Neuronal stem cell (in vitro differentiated cells): ENCODE measurements at regions not wholly inside any gene's neighbourhood (a gene's known extent, or its start where the extent isn't known, plus 50 kb on each side); places are given as distances from the start of the nearest gene placed in this dataset.

Source experiments
- DNase-seq: peaks from one replicate; pipeline ENCODE4 v3.0.0-alpha.2; 2013; ENCODE audit warnings: low spot score
- H2AFZ ChIP-seq: one replicate; pipeline ENCODE4 v1.6.1; 2013; ENCODE audit warnings: mild to moderate bottlenecking, low read length, inconsistent platforms
- H2AK5ac ChIP-seq: 2 replicates; pipeline ENCODE4 v1.6.1; 2013; ENCODE audit warnings: low read depth, mild to moderate bottlenecking, inconsistent platforms, low read length, moderate library complexity, mixed read lengths
- H2BK120ac ChIP-seq: 2 replicates; pipeline ENCODE4 v1.6.1; 2013; ENCODE audit warnings: low read depth, mild to moderate bottlenecking, inconsistent platforms, low read length, moderate library complexity, mixed read lengths
- H2BK12ac ChIP-seq: one replicate; pipeline ENCODE4 v1.6.1; 2013; ENCODE audit warnings: low read length, inconsistent platforms
- H2BK15ac ChIP-seq: 2 replicates; pipeline ENCODE4 v1.6.1; 2013; ENCODE audit warnings: mild to moderate bottlenecking, low read length, inconsistent platforms, mixed read lengths
- H2BK5ac ChIP-seq: one replicate; pipeline ENCODE4 v1.6.1; 2013; ENCODE audit warnings: inconsistent platforms, mild to moderate bottlenecking, low read length, moderate library complexity
- H3K14ac ChIP-seq: one replicate; pipeline ENCODE4 v1.6.1; 2013; ENCODE audit warnings: low read length, inconsistent platforms
- H3K18ac ChIP-seq: 2 replicates; pipeline ENCODE4 v1.6.1; 2013; ENCODE audit warnings: low read length, inconsistent platforms
- H3K23ac ChIP-seq: 2 replicates; pipeline ENCODE4 v1.6.1; 2013; ENCODE audit warnings: low read depth, mild to moderate bottlenecking, mixed read lengths, low read length, inconsistent platforms; ENCODE audit not compliant: poor library complexity
- H3K27ac ChIP-seq: replicated peaks from 3 replicates; pipeline ENCODE4 v1.5.1; 2013; ENCODE audit warnings: low read length, inconsistent platforms
- H3K27me3 ChIP-seq, 3 experiments: 2 replicates each; pipeline ENCODE4 v1.6.1; 2013; ENCODE audit warnings: low read length in 3 of 3, mild to moderate bottlenecking in 2 of 3, inconsistent platforms in 1 of 3, low read depth in 1 of 3, mixed read lengths in 1 of 3, moderate library complexity in 1 of 3; ENCODE audit not compliant: control insufficient read depth in 3 of 3, insufficient read depth in 3 of 3
- H3K36me3 ChIP-seq, 2 donors: replicated peaks in 1 of 2; 2 replicates each; pipeline ENCODE4 v1.6.1; 2013; ENCODE audit warnings: low read length in 2 of 2; ENCODE audit not compliant: control insufficient read depth in 2 of 2, insufficient read depth in 2 of 2
- H3K4ac ChIP-seq: 2 replicates; pipeline ENCODE4 v1.6.1; 2013; ENCODE audit warnings: inconsistent platforms, mild to moderate bottlenecking, low read length, moderate library complexity
- H3K4me1 ChIP-seq, 2 donors: 1 replicate in 1 of 2; 2 replicates in 1 of 2; pipeline ENCODE4 v1.6.1; 2013; ENCODE audit warnings: low read length in 2 of 2, low read depth in 1 of 2; ENCODE audit not compliant: control insufficient read depth in 2 of 2, insufficient read depth in 1 of 2
- H3K4me2 ChIP-seq: one replicate; pipeline ENCODE4 v1.6.1; 2013; ENCODE audit warnings: mild to moderate bottlenecking, low read length, inconsistent platforms; ENCODE audit not compliant: insufficient read depth, poor library complexity, severe bottlenecking
- H3K4me3 ChIP-seq, 2 donors: 2 replicates each; pipeline ENCODE4 v1.5.1; 2013; ENCODE audit warnings: low read length in 2 of 2, mild to moderate bottlenecking in 2 of 2, inconsistent platforms in 1 of 2, moderate library complexity in 1 of 2
- H3K79me1 ChIP-seq: one replicate; pipeline ENCODE4 v1.6.1; 2013; ENCODE audit warnings: low read depth, mild to moderate bottlenecking, inconsistent platforms, low read length, moderate library complexity
- H3K9ac ChIP-seq: one replicate; pipeline ENCODE4 v1.6.1; 2013; ENCODE audit warnings: mild to moderate bottlenecking, low read depth, low read length, inconsistent platforms; ENCODE audit not compliant: poor library complexity
- H3K9me3 ChIP-seq, 2 donors: replicated peaks in 1 of 2; 2 replicates each; pipeline versions ENCODE3 to v1.6.1; 2013; ENCODE audit warnings: low read length in 2 of 2, mild to moderate bottlenecking in 2 of 2, inconsistent platforms in 1 of 2, low read depth in 1 of 2, mixed read lengths in 1 of 2, moderate library complexity in 1 of 2; ENCODE audit not compliant: control insufficient read depth in 2 of 2, insufficient read depth in 1 of 2
- H4K8ac ChIP-seq: one replicate; pipeline ENCODE4 v1.6.1; 2013; ENCODE audit warnings: low read depth, mild to moderate bottlenecking, inconsistent platforms, low read length, moderate library complexity
- H4K91ac ChIP-seq: one replicate; pipeline ENCODE4 v1.6.1; 2013; ENCODE audit warnings: low read length, low read depth, mild to moderate bottlenecking, inconsistent platforms; ENCODE audit not compliant: poor library complexity
- WGBS, 2 donors: extraction: QIAGEN DNeasy Blood & Tissue Kit; methylation state at CpG; one replicate each; pipeline ENCODE4 v1.1.7; 2013; ENCODE audit warnings: missing lambda C conversion rate in 2 of 2, mixed read lengths in 1 of 2; ENCODE audit not compliant: insufficient read length in 2 of 2, insufficient replicate concordance in 1 of 2; ENCODE audit errors: extremely low coverage in 2 of 2; 5-methylcytosine and 5-hydroxymethylcytosine counted together

DNA sequence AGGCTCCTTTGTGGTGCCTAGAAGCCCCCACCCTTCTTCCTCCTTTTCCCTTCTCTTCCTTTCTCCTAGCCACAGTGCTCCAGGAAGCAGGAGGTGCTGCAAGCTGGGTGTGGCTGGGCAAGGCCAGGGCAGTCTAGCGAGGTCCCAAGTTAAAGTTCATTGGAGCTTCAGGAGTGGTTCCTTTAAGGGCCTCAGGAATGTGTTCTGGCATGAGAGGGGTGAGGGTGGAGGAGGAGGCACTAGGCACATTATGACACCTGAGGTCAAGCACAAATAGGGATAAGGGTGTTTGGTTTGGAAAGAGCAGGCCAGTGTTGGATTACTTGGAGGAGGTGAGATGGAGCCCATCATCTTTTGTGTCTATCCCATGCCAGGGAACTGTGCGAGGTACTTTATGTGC is 258.7 kb downstream of the TLE3 start:
- Histone ChIP-seq H3K27ac (no peak overlapping the region), H3K79me1 (no peaks in the 10 kb centered on the region), H2BK5ac (no peak overlapping the region), H3K4me2 (no peak overlapping the region), H2BK12ac (no peak overlapping the region), H2AFZ (no peak overlapping the region), H4K8ac (no peak overlapping the region), H2BK120ac (no peak overlapping the region), H3K9ac (no peak overlapping the region), H3K27me3 (peaks cover 0 to 3% (median 0%) of the 10 kb centered on the region in 3 experiments), H3K23ac (no peak overlapping the region), H3K4me1 (peaks cover 0 to 8% of the 10 kb centered on the region in 2 donors), H3K9me3 (peaks cover 0 to 3% of the 10 kb centered on the region in 2 donors), H4K91ac (no peak overlapping the region), H2BK15ac (no peak overlapping the region), H3K36me3 (no peaks in the 10 kb centered on the region), H3K4me3 (no peak overlapping the region), H2AK5ac (peak overlapping the region; percentile 40), H3K14ac (no peak overlapping the region), H3K18ac (no peak overlapping the region), H3K4ac (no peak overlapping the region)
- WGBS, 2 donors, result no CpG with 5 or more reads among the region's 2 CpGs
- DNase-seq, result no peak

DNA sequence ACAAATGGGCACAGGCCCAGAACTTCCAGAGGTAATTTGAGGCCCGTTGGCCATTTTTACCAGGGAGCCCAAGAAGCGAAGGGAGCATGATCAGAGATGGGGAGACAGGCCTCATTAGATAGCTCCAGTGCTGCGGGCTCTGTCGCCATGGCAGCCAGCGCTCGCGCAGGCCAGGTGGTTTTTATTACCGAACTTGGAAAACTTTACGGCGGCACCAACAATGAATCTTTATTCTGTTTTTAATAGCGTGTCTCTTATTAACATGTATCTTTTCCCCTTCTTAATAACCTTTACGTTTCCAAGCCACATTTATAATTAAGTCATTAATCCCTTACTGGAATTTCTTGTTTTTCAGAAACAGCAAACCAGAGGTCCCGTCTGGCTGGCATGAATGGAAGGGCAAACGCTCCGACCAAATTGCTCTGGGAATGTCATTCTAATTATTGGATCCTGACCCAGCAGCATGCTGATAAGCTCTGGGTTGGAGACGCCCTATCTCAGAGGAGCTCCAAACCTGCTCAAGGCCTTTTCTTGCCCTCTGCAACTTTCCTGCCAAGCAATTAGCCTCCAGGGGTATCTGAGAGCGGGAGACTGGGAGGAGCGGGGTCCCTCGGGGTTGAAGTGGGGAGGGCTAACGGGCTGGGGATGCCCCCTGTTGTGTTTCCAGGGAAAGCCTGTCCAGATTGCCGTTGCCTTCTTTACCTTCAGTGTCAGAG is 256.4 kb downstream of the TLE3 start:
- Histone ChIP-seq H2BK5ac (no peak overlapping the region), H3K4me3 (no peak overlapping the region), H3K79me1 (no peaks in the 10 kb centered on the region), H3K27me3 (no peaks in the 10 kb centered on the region), H3K9me3 (peaks cover 0 to 3% of the 10 kb centered on the region in 2 donors), H3K4me1 (peaks cover 0 to 5% of the 10 kb centered on the region in 2 donors), H2AFZ (no peak overlapping the region), H3K36me3 (no peaks in the 10 kb centered on the region), H3K4ac (no peak overlapping the region), H4K91ac (no peak overlapping the region), H2AK5ac (peak overlapping the region; percentile 15), H3K4me2 (no peak overlapping the region), H2BK12ac (no peak overlapping the region), H3K14ac (no peak overlapping the region), H3K18ac (no peak overlapping the region), H3K9ac (no peak overlapping the region), H3K27ac (no peak overlapping the region), H4K8ac (no peak overlapping the region), H3K23ac (no peak overlapping the region), H2BK120ac (no peak overlapping the region), H2BK15ac (no peak overlapping the region)
- 100% methylated on average over 1 of the region's 21 CpGs; no CpG with 5 or more reads in 1 of the 2 donors for WGBS, 2 donors
- DNase-seq, result no peak

DNA sequence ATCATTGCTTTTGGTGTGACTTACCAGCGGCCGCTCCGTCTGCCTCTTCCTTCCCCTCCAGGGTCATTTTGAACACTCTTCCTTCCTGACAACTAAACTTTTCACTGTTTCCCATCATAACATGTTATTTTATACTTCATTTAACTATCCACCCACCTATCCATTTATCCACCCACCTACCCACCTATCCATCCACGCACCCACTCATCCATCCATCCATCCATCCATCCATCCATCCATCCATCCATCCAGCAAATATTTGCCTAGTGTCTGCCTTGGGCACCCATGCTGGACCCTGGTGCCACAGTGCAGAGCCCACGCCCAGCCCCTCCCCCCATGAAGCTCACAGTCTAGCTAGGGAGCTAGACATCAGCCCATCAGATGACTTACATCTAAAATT is 254.9 kb downstream of the TLE3 start:
- Histone ChIP-seq H3K23ac (no peak overlapping the region), H3K79me1 (no peaks in the 10 kb centered on the region), H3K27ac (no peak overlapping the region), H4K91ac (no peak overlapping the region), H2BK120ac (no peak overlapping the region), H2BK12ac (no peak overlapping the region), H4K8ac (no peak overlapping the region), H3K14ac (no peak overlapping the region), H3K4ac (no peak overlapping the region), H3K27me3 (no peaks in the 10 kb centered on the region), H3K4me2 (no peak overlapping the region), H3K4me1 (peaks cover 0 to 4% of the 10 kb centered on the region in 2 donors), H2AK5ac (no peak overlapping the region), H2BK5ac (no peak overlapping the region), H3K4me3 (no peak overlapping the region), H3K9me3 (peaks cover 0 to 3% of the 10 kb centered on the region in 2 donors), H3K9ac (no peak overlapping the region), H2BK15ac (no peak overlapping the region), H3K36me3 (no peaks in the 10 kb centered on the region), H3K18ac (no peak overlapping the region), H2AFZ (no peak overlapping the region)
- no CpG with 5 or more reads among the region's 5 CpGs for WGBS, 2 donors
- no peak for DNase-seq

GRCh38 chr15:69843276-69843899 is 254.3 kb downstream of the TLE3 start:
- no peak overlapping the region for H2BK5ac ChIP-seq
- H3K4me1 ChIP-seq, result peaks cover 0 to 3% of the 10 kb centered on the region in 2 donors
- no peak overlapping the region for H3K23ac ChIP-seq
- WGBS, 2 donors, result no CpG with 5 or more reads among the region's 13 CpGs
- no peak overlapping the region for H3K4ac ChIP-seq
- H3K27ac ChIP-seq, result no peak overlapping the region
- no peak overlapping the region for H3K14ac ChIP-seq
- no peak overlapping the region for H2BK120ac ChIP-seq
- H2AFZ ChIP-seq, result no peak overlapping the region
- H2BK12ac ChIP-seq, result no peak overlapping the region
- H3K9me3 ChIP-seq, result peaks cover 0 to 3% of the 10 kb centered on the region in 2 donors
- H2BK15ac ChIP-seq, result no peak overlapping the region
- H2AK5ac ChIP-seq, result no peak overlapping the region
- H4K8ac ChIP-seq, result no peak overlapping the region
- H4K91ac ChIP-seq, result no peak overlapping the region
- peak overlapping the region; percentile 6 for H3K18ac ChIP-seq
- H3K27me3 ChIP-seq, result no peaks in the 10 kb centered on the region
- DNase-seq, result no peak
- no peaks in the 10 kb centered on the region for H3K36me3 ChIP-seq
- H3K4me3 ChIP-seq, result no peak overlapping the region
- H3K9ac ChIP-seq, result no peak overlapping the region
- H3K79me1 ChIP-seq, result no peaks in the 10 kb centered on the region
- no peak overlapping the region for H3K4me2 ChIP-seq
